ENCODE measurements at regions not wholly inside any gene's neighbourhood (a gene's known extent, or its start where the extent isn't known, plus 50 kb on each side); places are given as distances from the start of the nearest gene placed in this dataset.
"Not testable (repeated sequence)": the region's sequence is repeated elsewhere in the genome, so short reads cannot be mapped to it uniquely, and the experiment has no call there.

DNA sequence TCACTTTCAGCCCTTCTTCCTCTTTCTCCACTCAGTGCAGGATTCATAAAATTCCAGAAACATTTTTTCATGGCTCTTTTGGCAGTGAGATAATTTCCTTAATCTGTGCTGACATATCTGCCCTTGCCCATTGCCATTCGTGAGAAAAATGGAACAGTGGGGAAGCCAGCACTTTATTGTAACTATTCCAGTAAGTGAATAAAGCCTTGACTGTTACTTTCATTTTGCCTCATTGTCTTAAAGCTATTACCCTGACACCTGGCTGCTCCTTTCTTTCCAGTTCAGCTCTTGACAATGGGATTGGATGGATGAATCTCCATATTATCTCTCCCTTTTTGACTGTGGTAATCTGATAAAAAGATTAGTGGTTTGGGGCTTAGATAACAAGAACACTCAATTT, 1068.1 kb upstream of the PCDH20 start:
- intact Hi-C loops (cut with micrococcal nuclease) = no loop called here
- peaks cover 10% of the 10 kb centered on the region for H3K9me3 Mint-ChIP-seq

DNA sequence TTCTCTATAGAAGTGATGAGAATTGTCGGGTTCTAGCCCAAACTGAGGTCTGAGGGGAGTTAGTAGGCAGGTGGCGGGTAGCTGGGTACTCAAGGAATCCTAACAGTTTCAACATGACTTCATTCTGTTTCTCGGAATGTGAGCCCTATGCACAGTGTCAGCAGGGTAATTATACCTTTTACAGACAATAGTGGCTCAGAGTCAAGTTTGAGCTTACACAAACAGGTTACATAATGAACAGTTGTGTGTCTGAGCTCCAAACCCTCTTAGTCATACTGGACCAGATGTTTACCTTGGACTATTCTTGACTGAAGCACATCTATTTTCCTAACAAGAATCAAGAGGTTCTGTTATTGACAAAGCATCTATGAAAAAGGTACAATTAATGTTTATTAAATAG, 1066.7 kb upstream of the PCDH20 start:
- Mint-ChIP-seq H3K27me3 (ENCODE audit: insufficient read depth) (no peaks in the 10 kb centered on the region), H3K4me3 (no peak overlapping the region), H3K9me3 (peaks cover 10% of the 10 kb centered on the region), H3K36me3 (ENCODE audit: low read depth) (no peaks in the 10 kb centered on the region), H3K27ac (no peak overlapping the region), H3K4me1 (ENCODE audit: low read depth) (no peaks in the 10 kb centered on the region)
- no peak for DNase-seq (ENCODE audit: low spot score)
- intact Hi-C loops (cut with micrococcal nuclease) = no loop called here

More for the DNA sequence above, 1068.1 kb upstream of the PCDH20 start:
- Mint-ChIP-seq H3K27ac (no peak overlapping the region), H3K36me3 (ENCODE audit: low read depth) (no peaks in the 10 kb centered on the region), H3K4me3 (no peak overlapping the region), H3K27me3 (ENCODE audit: insufficient read depth) (no peaks in the 10 kb centered on the region), H3K4me1 (ENCODE audit: low read depth) (no peaks in the 10 kb centered on the region)
- DNase-seq (ENCODE audit: low spot score) = no peak

DNA sequence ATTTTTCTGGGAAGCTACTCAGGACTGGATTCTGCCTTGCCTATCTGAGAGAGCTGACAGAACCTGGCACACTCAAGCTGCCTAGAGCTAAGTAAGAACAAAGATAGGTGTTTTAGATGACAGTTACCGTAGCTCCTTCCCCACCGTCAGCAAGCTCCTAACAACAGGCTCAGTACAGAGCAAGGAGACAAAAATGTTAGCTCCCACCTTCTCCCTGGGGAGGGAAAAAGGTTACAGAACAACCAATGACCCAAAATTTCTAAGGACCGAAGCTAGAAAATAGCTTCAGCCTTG, 1058.2 kb upstream of the PCDH20 start:
- H3K4me1 Mint-ChIP-seq (ENCODE audit: low read depth) = no peaks in the 10 kb centered on the region
- no peak for DNase-seq (ENCODE audit: low spot score)
- no peaks in the 10 kb centered on the region for H3K27me3 Mint-ChIP-seq (ENCODE audit: insufficient read depth)
- H3K4me3 Mint-ChIP-seq = no peak overlapping the region
- no peaks in the 10 kb centered on the region for H3K36me3 Mint-ChIP-seq (ENCODE audit: low read depth)
- no peak overlapping the region for H3K27ac Mint-ChIP-seq
- H3K9me3 Mint-ChIP-seq = no peaks in the 10 kb centered on the region
- intact Hi-C loops (cut with micrococcal nuclease) = no loop called here

DNA sequence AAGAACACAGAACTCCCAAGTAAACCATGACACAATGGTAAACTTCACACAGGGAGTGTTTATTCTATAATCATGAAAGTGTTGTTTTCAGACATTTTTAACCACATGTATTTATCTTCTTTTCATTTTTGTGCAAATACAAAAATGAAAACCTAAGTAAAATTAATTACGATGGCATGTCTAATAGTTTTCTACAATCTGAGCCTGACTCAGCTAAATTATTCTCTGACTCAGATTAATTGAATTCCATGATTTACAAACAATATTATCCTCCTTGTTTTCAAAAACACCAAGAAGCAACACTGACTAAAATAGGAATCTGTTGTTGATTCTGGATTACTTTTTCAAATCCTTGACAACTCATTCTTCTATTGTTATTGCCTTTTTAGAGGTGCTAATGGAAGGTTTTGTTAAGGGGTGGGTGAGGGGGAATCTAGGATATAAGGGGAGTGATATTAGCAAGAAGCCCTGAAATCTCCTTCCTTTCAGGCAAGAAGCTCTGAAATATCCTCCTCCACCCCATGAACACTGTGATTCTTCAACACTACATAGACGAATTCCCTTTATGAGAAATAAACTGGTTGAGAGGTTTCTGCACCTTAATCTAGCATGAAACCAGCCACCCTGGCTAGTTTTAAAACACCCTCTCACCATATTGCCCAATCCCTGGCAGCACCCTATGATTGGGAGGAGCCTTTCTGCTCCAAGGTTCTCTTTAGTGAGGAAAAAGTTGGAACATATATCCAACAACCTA, 1057.7 kb upstream of the PCDH20 start:
- H3K27me3 Mint-ChIP-seq (ENCODE audit: insufficient read depth) = no peaks in the 10 kb centered on the region
- no peaks in the 10 kb centered on the region for H3K9me3 Mint-ChIP-seq
- H3K27ac Mint-ChIP-seq = no peak overlapping the region
- H3K4me1 Mint-ChIP-seq (ENCODE audit: low read depth) = no peaks in the 10 kb centered on the region
- intact Hi-C loops (cut with micrococcal nuclease) = no loop called here
- no peak for DNase-seq (ENCODE audit: low spot score)
- H3K36me3 Mint-ChIP-seq (ENCODE audit: low read depth) = no peaks in the 10 kb centered on the region
- H3K4me3 Mint-ChIP-seq = no peak overlapping the region

DNA sequence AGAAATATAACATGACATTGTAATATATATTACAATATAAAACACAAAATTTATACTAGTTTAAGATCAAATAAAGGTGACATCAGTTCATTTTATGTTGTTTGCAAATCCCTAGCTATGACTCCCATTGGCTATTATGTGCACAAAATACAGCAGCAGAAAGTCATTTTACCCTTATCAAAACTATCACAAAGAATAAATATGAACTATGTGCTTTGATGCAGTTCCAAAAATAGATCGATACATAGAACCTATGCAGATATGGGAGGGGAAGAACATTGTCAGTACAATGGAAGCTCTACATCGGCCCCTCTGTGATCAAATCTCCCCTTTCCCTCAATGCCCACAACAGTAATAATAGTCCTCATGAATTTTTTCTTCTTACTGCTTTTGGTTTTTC, 1038.1 kb upstream of the PCDH20 start:
- no peaks in the 10 kb centered on the region for H3K36me3 Mint-ChIP-seq (ENCODE audit: low read depth)
- intact Hi-C loops (cut with micrococcal nuclease) = no loop called here
- no peak overlapping the region for H3K4me3 Mint-ChIP-seq
- H3K9me3 Mint-ChIP-seq = no peaks in the 10 kb centered on the region
- H3K27me3 Mint-ChIP-seq (ENCODE audit: insufficient read depth) = no peaks in the 10 kb centered on the region
- H3K4me1 Mint-ChIP-seq (ENCODE audit: low read depth) = no peaks in the 10 kb centered on the region
- DNase-seq (ENCODE audit: low spot score) = no peak
- no peak overlapping the region for H3K27ac Mint-ChIP-seq

DNA sequence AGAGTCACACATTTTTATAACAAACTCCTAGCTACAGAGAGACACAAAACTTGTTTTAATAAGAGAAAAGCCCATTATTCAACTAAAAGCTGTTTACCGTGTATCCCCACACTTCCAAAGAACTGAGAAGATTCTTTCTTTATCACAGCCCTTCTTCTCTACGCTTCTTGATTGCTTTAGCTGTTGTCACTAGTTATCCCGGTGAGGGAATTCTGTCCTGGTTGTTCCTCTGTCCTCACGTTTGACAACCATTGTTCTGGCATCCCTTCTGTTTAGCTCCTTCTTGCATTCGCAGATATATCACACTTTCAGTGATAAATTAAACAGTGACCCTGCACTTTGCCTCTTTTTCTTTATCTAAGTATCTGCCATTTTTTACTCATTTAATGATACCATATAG, 1035.1 kb upstream of the PCDH20 start:
- no peak for DNase-seq (ENCODE audit: low spot score)
- no peaks in the 10 kb centered on the region for H3K9me3 Mint-ChIP-seq
- no peak overlapping the region for H3K4me3 Mint-ChIP-seq
- H3K4me1 Mint-ChIP-seq (ENCODE audit: low read depth) = no peaks in the 10 kb centered on the region
- intact Hi-C loops (cut with micrococcal nuclease) = no loop called here
- no peak overlapping the region for H3K27ac Mint-ChIP-seq
- no peaks in the 10 kb centered on the region for H3K36me3 Mint-ChIP-seq (ENCODE audit: low read depth)
- H3K27me3 Mint-ChIP-seq (ENCODE audit: insufficient read depth) = no peaks in the 10 kb centered on the region

DNA sequence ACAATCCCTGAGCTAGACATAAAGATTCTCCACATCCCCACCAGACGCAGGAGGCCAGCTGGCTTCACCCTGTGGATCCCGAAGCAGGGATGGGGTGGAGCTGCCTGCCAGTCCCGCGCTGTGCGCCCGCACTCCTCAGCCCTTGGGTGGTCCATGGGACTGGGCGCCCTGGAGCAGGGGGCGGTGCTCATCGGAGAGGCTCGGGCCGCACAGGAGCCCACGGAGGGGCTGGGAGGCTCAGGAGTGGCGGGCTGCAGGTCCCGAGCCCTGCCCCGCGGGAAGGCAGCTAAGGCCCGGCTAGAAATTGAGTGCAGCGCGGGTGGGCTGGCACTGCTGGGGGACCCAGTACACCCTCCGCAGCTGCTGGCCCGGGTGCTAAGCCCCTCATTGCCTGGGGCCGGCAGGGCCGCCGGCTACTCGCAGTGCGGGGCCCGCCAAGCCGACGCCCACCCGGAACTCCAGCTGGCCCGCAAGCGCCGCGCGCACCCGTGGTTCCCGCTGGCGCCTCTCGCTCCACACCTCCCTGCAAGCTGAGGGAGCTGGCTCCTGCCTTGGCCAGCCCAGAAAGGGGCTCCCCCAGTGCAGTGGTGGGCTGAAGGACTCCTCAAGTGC, 1032.2 kb upstream of the PCDH20 start:
- H3K27me3 Mint-ChIP-seq (ENCODE audit: insufficient read depth); H3K4me1 Mint-ChIP-seq (ENCODE audit: low read depth); DNase-seq (ENCODE audit: low spot score); H3K4me3 Mint-ChIP-seq; H3K36me3 Mint-ChIP-seq (ENCODE audit: low read depth); intact Hi-C loops (cut with micrococcal nuclease); H3K27ac Mint-ChIP-seq; H3K9me3 Mint-ChIP-seq: not testable (repeated sequence)

DNA sequence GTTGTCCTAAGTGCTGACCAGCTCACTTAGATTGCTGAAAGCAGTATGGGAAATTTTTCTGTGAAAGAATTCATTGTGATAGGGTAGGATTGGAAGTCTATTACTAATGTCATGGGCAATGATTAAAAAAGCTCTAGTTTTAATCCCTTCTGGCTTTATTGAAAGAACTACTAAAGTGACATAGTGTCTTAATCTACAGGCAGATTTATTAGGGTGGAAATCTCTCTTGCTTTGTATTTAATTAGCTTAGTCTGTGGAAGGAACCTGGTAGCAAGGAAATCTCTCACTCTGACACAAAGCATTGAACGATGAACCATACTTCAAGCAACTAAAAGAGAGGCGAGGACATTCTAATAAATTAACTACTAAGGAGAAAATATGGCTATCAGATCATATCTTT, 1029.2 kb upstream of the PCDH20 start:
- no peak overlapping the region for H3K4me3 Mint-ChIP-seq
- H3K36me3 Mint-ChIP-seq (ENCODE audit: low read depth) = no peaks in the 10 kb centered on the region
- intact Hi-C loops (cut with micrococcal nuclease) = no loop called here
- no peak overlapping the region for H3K27ac Mint-ChIP-seq
- peaks cover 4% of the 10 kb centered on the region for H3K9me3 Mint-ChIP-seq
- no peaks in the 10 kb centered on the region for H3K27me3 Mint-ChIP-seq (ENCODE audit: insufficient read depth)
- no peaks in the 10 kb centered on the region for H3K4me1 Mint-ChIP-seq (ENCODE audit: low read depth)
- DNase-seq (ENCODE audit: low spot score) = no peak

DNA sequence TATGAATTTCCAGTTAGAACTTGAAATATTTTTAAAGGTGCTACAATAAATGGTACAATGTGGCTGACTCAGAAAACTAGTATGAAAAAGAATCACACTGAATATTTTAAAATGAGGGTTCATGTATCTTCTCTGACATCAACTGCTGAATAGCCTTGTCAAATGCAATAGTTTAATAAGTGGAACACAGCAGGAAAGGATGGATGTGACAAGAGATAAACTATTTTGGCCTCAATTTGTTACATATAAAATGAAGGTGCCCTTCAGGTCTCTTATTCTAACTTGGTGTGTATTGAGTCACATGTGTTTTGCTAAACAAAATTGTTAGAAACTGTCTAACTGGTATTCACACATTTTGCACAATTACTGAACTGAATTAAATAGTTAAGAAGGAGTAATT, 1018.4 kb upstream of the PCDH20 start:
- H3K4me3 Mint-ChIP-seq = no peak overlapping the region
- intact Hi-C loops (cut with micrococcal nuclease) = no loop called here

DNA sequence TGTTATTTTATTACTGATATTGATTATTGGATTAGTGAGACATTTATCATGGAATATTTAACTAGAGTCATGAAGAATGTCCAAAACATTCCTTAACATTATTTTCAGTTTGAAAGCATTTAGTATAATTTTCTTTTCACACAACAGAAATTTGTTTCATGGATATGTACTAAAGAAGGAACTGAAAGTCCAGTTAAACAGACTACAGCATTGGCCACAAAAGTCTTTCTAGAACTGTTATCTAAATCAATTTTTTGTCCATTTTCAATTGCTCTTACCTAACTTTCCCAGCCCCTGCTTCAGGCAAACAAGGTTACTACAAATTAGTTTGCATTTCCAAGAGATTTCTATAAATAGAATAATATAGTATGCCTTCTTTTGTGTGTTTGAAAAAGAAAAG, 1018.0 kb upstream of the PCDH20 start:
- no peaks in the 10 kb centered on the region for H3K27me3 Mint-ChIP-seq (ENCODE audit: insufficient read depth)
- H3K9me3 Mint-ChIP-seq = no peaks in the 10 kb centered on the region
- H3K36me3 Mint-ChIP-seq (ENCODE audit: low read depth) = no peaks in the 10 kb centered on the region
- intact Hi-C loops (cut with micrococcal nuclease) = no loop called here
- no peaks in the 10 kb centered on the region for H3K4me1 Mint-ChIP-seq (ENCODE audit: low read depth)
- no peak overlapping the region for H3K4me3 Mint-ChIP-seq
- H3K27ac Mint-ChIP-seq = no peak overlapping the region
- no peak for DNase-seq (ENCODE audit: low spot score)

More for the DNA sequence above, 1018.4 kb upstream of the PCDH20 start:
- H3K27ac Mint-ChIP-seq = no peak overlapping the region
- H3K36me3 Mint-ChIP-seq (ENCODE audit: low read depth) = no peaks in the 10 kb centered on the region
- no peaks in the 10 kb centered on the region for H3K4me1 Mint-ChIP-seq (ENCODE audit: low read depth)
- no peaks in the 10 kb centered on the region for H3K27me3 Mint-ChIP-seq (ENCODE audit: insufficient read depth)
- no peaks in the 10 kb centered on the region for H3K9me3 Mint-ChIP-seq
- DNase-seq (ENCODE audit: low spot score) = no peak

DNA sequence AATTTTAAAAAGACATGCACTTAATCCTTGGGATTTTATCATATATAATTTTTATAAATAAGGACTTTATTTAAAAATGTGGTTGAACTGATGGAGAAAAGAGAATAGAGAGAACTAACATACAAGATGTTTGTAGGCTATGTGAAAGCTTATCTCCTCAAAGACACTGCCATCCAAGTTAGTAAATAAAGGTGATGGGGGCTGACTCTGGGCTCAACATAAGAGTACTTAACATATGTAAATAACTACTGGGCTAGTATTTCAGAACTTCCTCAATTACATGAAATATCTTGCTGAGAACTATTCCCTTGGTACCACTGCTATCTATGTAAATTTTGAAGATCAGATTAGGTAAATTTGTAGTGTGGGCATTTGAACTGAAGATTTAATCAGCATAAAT, 1017.3 kb upstream of the PCDH20 start:
- DNase-seq (ENCODE audit: low spot score) = no peak
- no peaks in the 10 kb centered on the region for H3K9me3 Mint-ChIP-seq
- no peaks in the 10 kb centered on the region for H3K27me3 Mint-ChIP-seq (ENCODE audit: insufficient read depth)
- H3K36me3 Mint-ChIP-seq (ENCODE audit: low read depth) = no peaks in the 10 kb centered on the region
- no peak overlapping the region for H3K27ac Mint-ChIP-seq
- H3K4me1 Mint-ChIP-seq (ENCODE audit: low read depth) = no peaks in the 10 kb centered on the region
- H3K4me3 Mint-ChIP-seq = no peak overlapping the region
- intact Hi-C loops (cut with micrococcal nuclease) = no loop called here

DNA sequence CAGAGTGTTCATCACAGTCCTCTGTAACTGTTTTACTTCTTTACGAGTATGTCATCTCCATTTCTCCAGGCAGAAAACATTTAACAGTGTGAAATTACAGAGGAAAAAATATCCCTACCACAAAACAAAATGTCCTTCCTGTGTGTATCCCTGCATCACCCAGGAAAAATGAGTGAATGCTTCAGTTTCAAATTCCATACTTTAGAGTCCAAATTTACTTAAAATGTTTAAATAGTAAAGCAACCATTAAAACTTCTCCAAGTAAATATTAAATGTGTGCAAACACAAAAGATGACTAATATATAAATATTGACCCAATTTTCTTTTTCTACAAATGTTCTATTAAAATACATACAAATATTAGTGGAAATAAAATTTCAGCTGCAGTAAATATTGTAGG, 1016.6 kb upstream of the PCDH20 start:
- Mint-ChIP-seq H3K4me1 (ENCODE audit: low read depth) (no peaks in the 10 kb centered on the region), H3K27me3 (ENCODE audit: insufficient read depth) (no peaks in the 10 kb centered on the region), H3K4me3 (no peak overlapping the region), H3K27ac (no peak overlapping the region), H3K9me3 (no peaks in the 10 kb centered on the region), H3K36me3 (ENCODE audit: low read depth) (no peaks in the 10 kb centered on the region)
- intact Hi-C loops (cut with micrococcal nuclease) = no loop called here
- no peak for DNase-seq (ENCODE audit: low spot score)

DNA sequence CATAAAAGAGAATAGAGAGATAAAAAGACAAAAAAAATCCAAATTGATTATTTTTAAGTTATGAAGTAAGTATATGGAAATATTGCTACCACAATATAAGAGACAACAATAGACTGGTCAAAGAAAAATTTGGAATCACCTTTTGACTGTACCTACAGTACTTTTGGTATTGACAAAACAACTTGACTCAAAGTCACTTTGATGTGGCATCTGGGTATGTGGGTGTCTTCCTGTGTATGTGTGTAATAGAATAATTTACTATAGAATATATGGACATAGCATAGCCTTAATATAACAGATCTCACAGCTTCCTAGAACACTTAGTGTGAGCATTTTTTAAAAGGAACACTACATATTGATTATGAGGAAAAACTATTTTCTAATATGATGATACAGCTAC, 1016.2 kb upstream of the PCDH20 start:
- intact Hi-C loops (cut with micrococcal nuclease) = no loop called here
- Mint-ChIP-seq H3K27ac (no peak overlapping the region), H3K27me3 (ENCODE audit: insufficient read depth) (no peaks in the 10 kb centered on the region)

DNA sequence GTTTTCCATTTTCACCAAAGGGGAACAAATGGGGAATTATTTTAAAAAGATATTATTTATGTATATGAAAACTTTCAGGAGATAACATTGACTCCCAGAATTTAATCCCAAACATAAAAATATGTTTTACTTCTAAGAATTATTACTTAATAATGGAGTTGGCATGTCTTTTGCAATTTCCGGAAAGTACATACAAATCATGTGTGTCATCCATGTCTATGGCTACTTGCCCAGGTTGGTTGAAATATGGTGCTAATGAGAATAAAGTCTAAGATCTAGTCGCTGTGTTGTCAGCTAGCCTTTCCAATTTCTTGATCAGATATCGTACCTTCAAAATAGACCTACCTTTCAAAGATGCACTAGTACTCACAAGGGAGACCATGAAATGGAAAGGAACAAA, 1003.2 kb upstream of the PCDH20 start:
- Mint-ChIP-seq H3K27me3 (ENCODE audit: insufficient read depth) (no peaks in the 10 kb centered on the region), H3K27ac (no peak overlapping the region), H3K4me3 (no peak overlapping the region), H3K4me1 (ENCODE audit: low read depth) (no peaks in the 10 kb centered on the region), H3K36me3 (ENCODE audit: low read depth) (no peaks in the 10 kb centered on the region), H3K9me3 (no peaks in the 10 kb centered on the region)
- intact Hi-C loops (cut with micrococcal nuclease) = no loop called here
- no peak for DNase-seq (ENCODE audit: low spot score)

More for the DNA sequence above, 1016.2 kb upstream of the PCDH20 start:
- no peak for DNase-seq (ENCODE audit: low spot score)
- H3K9me3 Mint-ChIP-seq = no peaks in the 10 kb centered on the region
- no peaks in the 10 kb centered on the region for H3K36me3 Mint-ChIP-seq (ENCODE audit: low read depth)
- no peaks in the 10 kb centered on the region for H3K4me1 Mint-ChIP-seq (ENCODE audit: low read depth)
- no peak overlapping the region for H3K4me3 Mint-ChIP-seq

Data from activated T-helper 1 cell treated with anti-CD3 and anti-CD28 coated beads, Interleukin-12 subunit alpha, Interleukin-12 subunit beta, Interleukin-2, Interleukin-4 antibody, amounts not matched to agents 30 ng/mL and 10 ng/mL and 1 ng/mL, durations not matched to agents 14 hours and 24 hours and 36 hours (primary cell).